GM04504 (cell line): ENCODE measurements at regions not wholly inside any gene's neighbourhood (a gene's known extent, or its start where the extent isn't known, plus 50 kb on each side); places are given as distances from the start of the nearest gene placed in this dataset.

ENCODE experiments used
- DNase-seq: peaks from one replicate; pipeline ENCODE4 v3.0.0-alpha.2; 2012; ENCODE audit warnings: low read depth

DNA sequence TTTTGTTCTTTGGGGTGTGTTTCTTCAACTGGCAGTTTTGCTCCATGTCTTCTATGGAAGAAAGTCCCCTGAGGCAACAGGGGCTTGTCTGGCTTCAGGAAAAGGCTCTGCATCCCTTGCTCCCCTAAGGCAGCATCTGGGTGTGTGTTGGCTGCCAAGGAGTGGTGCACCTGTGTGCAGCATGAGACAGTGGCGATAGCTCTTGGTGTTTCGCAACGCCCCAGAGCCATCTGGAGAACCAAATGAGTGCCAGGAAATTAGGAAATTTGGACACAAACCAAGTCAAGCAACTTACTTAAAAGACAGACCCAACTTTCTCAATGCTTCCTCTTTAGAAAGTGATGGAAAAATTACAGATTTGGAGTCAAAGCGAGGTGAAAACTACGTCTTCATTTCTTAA is 1044.4 kb upstream of the CNTNAP5 start:
- DNase-seq: no peak

DNA sequence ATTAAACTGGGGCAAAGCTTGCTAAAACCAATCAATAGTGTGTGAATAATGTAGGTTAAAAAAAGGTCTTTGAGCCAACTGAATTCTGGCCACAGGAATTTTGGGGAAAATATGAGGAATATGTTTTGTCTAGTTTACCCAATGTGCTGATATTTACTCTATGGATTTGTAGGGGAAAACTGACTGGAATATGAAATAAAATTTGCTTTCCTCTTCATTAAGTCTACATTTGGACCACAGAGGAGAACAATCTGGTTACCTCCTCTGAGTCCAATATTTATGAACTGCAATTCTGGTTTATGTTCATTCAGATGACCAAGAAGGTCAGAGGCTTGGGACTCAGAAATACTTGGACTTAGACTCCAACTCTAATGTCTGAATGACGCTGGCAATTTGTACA is 1042.2 kb upstream of the CNTNAP5 start:
- no peak for DNase-seq

- DNase-seq: no peak
These were observed 1036.5 kb upstream of the CNTNAP5 start for GRCh38 chr2:122988395-122989221.

DNA sequence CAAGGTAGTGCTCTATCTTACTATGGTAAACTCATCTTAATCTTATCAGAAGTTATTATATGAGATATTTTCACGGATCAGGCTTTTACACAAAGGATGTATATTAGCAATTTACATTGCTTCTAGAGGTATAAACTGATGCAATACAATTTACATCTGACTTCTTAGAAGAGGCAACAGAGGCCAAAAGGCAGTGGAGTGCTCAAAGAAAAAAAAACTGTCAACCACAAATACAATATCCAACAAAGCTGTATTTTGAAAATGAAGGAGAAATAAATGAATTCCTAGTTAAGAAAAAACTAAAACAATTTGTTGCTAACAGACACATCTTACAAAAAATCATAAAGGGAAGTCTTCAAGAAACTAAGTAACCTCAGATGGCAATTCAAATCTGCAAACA is 1031.5 kb upstream of the CNTNAP5 start:
- DNase-seq: no peak

- no peak for DNase-seq
These were observed 1025.8 kb upstream of the CNTNAP5 start for GRCh38 chr2:122999258-122999657.

DNA sequence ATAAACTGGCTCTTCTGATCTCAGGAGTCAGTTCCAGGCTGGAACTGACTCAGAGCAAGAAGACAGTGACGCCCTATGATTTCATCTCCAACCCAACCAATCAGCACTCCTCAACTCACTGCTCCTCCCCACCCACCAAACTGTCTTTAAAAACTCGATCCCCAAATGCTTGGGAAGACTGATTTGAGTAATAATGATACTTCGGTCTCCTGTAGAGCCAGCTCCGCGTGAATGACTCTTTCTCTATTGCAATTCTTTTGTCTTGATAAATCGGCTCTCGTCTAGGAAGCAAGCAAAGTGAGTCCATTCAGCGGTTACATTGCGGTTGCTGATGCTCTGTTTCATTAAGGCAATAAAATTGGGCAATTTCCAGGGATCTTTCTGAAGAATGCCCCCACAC is 1025.3 kb upstream of the CNTNAP5 start:
- no peak for DNase-seq

- no peak for DNase-seq
These were observed 1022.3 kb upstream of the CNTNAP5 start for GRCh38 chr2:123002660-123003248.

DNA sequence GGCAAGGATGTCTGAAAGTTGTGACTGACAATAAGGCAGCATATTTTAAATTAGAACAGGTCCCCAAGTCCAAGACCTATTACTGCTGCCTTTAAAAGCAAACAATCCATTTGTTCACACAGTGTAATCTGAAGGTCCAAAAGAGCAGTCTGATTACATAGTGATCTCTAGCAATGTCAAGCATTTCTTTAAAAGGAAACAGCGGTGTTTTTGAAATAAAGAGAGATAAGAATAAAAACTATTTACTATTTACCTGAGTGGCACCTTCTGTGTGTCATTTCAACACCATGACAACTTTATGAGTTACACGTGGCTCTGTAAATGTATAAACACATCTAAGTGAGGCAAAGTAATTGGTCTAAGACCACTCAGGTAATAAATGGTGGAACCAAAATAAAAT is 1009.9 kb upstream of the CNTNAP5 start:
- DNase-seq: no peak

- no peak for DNase-seq
These were observed 989.5 kb upstream of the CNTNAP5 start for GRCh38 chr2:123035541-123035940.

DNA sequence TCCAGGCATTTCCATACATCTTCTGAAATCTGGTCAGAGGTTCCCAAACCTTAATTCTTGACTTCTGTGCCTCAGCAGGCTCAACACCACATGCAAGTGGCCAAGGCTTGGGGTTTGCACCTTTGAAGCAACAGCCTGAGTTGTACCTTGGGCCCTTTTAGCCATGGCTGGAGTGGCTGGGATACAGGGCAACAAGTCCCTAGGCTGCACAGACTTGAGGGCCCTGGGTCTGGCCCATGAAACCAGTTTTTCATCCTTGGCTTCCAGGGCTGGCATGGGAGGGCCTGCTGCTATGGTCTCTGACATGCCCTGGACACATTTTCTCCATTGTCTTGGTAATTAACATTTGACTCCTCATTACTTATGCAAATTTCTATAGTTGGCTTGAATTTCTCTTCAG is 988.8 kb upstream of the CNTNAP5 start:
- DNase-seq: no peak

DNA sequence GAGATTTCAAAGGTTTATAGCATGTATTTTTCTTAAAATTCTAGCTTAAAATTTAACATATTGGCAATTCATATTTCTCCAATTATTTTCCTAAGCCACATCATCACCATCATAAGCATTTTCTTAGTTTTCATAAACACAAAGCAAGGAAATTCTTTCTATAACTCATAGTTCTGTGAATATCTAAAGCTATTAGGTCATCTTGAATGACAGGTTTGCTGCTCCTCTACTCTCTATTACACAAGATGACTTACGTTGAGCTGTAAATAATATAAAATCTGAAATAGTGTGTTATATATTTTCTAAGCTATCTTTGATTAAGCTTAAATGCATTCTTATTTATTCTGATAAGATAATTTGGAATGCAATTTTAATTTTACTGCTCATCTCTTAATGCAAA is 984.6 kb upstream of the CNTNAP5 start:
- no peak for DNase-seq

DNA sequence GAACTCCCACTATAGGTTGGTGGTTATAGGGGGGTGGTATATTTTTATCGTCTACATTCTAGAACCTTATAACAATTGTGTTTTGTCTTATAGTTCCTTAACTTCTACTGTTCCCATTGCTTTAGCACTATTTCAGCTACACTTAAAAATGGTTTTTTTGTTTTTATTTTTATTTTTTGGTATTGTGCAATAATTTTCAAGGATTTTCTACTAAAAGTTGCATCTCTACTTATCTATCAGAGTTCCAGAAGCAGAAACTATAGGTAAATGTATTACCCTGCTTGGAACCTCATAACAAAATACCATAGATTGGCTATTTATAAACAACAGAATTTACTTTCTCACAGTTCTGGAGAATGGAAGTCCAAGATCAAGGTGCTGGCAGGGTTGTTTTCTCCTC is 981.6 kb upstream of the CNTNAP5 start:
- DNase-seq: no peak

GRCh38 chr2:123045713-123046112 is 979.4 kb upstream of the CNTNAP5 start:
- DNase-seq: no peak

DNA sequence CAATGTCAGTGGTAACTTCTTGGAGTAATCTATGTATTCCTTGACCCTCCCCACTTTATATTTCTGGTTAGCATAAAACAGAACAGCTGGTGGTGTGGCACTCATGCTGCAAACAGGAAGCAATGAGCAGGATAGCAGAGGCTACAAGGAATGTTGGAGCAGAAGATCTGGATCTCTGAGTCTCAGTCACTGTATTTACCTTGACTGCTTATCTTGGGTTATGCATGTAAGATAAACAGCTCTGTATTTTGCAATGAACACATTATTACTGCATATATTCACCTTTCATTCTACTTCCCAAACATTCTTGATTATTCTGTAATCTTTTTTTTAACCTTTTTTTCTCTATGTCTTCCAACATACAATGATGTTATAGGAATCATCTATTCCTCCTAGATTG is 977.9 kb upstream of the CNTNAP5 start:
- no peak for DNase-seq

DNA sequence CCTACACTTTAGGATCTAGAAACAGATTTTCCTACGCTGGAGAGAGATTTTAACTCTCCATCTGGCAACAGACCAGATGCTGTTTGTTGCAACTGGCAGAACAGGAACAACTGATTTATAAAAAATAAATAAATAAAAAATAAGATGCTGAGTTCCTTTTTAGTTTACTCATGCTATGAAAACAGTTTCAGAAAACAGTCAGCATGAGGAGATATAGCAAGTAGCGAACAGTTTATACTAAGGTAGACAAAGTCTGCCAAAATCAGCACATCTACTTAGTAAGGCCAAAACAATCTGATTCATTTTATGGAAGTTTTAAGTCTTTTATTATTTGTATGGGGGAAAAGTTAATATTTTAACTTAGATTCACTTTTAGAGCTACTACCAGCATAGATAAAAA is 974.0 kb upstream of the CNTNAP5 start:
- no peak for DNase-seq

DNA sequence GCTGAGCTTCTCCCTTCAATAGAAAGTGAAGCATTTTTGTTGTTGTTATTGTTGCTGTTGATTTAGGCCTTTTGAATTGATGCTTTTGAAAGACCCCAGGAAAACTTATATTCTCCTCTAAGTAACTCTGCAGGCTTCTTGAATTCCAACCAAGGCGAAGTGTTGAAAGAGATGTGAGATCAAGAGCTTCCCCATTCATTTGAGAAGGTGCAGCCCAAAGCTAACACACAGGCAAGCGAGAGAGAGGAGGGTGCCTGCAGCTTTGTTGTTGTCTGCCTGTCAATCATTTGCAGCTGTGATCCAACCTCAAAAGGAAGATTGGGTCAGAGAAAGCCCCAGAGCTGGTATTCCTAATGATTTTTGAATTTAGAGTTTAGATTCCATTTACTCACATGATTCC is 963.6 kb upstream of the CNTNAP5 start:
- DNase-seq: no peak

DNA sequence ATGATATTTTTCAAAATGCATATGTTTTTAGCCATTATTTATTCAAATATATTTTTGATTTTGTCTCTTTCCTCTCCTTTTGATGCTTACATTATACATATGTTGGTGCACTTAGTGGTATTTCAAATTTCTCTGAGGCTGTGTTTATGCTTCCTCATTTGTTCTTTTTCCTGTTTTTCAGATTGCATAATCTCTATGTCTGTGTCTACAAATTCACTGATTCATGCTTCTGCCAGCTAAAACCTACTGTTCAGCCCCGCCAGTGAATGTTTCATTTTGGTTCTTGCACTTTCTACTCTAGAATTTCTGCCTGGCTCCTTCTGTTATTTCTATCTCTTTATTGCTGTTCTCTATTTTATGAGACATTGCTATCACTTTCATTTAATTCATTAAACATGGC is 951.7 kb upstream of the CNTNAP5 start:
- no peak for DNase-seq

DNA sequence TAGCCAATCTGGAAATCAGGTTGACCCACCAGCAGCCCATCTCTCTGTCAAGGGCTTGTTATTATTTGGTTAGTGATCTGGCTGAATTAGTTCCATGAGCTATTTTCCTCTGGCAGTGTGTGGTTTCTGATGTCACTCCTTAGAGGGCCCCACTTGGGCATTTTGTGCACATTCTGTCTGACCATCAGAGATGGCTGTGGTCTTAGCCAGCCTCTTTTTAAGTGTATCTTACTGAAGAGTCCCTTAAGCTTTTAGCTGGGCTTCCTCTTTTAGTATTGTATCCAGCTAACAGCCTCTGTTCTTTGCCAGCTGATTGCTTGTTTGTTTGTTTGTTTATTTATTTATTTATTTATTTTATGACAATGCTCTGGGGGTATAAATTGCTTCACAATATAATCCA is 951.1 kb upstream of the CNTNAP5 start:
- no peak for DNase-seq

GRCh38 chr2:123077101-123077500 is 948.0 kb upstream of the CNTNAP5 start:
- DNase-seq: no peak

GRCh38 chr2:123080331-123080730 is 944.8 kb upstream of the CNTNAP5 start:
- no peak for DNase-seq

DNA sequence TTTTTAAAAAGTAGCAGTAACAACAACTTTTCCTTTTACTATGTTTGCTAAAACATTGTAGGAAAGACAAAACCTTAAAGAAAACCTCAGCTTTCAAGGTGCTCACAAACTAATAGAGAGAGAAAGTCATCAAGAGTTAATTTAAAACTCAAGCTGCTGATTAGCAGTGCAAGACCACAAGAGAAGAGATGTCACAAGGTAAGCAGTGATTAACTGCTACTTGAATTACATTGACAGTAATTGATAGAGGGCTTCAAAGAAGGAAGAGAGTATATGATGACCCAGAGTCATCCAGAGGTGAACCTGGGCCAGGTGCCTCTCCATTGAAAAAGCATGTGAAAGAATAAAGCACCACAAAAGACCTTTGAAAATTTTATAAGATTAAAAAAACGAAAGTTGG is 939.6 kb upstream of the CNTNAP5 start:
- no peak for DNase-seq

- DNase-seq: no peak
These were observed 938.3 kb upstream of the CNTNAP5 start for GRCh38 chr2:123086613-123087385.

GRCh38 chr2:123091471-123091870 is 933.6 kb upstream of the CNTNAP5 start:
- no peak for DNase-seq
